Peyer's patch (tissue), 4 donors: ENCODE measurements at regions not wholly inside any gene's neighbourhood (a gene's known extent, or its start where the extent isn't known, plus 50 kb on each side); places are given as distances from the start of the nearest gene placed in this dataset.

Source experiments
- POLR2A ChIP-seq, 2 donors: fragments of 450-650 bp; IDR thresholded peaks; one replicate each; pipeline ENCODE4 v1.5.1; 2017; ENCODE audit warnings: antibody characterized with exemption in 2 of 2, mild to moderate bottlenecking in 2 of 2, moderate library complexity in 2 of 2
- TF ChIP-seq, protein P1 (sequence below), 6 experiments: fragments of 450-650 bp in 4 of 6; fragments of 200-600 bp in 2 of 6; sonication (generic) in 1 of 6; IDR thresholded peaks; one replicate each; pipeline ENCODE4 v1.5.1; 2017 to 2019; ENCODE audit warnings: antibody characterized with exemption in 6 of 6, mild to moderate bottlenecking in 3 of 6, moderate library complexity in 1 of 6

- TF ChIP-seq, protein P1, sequence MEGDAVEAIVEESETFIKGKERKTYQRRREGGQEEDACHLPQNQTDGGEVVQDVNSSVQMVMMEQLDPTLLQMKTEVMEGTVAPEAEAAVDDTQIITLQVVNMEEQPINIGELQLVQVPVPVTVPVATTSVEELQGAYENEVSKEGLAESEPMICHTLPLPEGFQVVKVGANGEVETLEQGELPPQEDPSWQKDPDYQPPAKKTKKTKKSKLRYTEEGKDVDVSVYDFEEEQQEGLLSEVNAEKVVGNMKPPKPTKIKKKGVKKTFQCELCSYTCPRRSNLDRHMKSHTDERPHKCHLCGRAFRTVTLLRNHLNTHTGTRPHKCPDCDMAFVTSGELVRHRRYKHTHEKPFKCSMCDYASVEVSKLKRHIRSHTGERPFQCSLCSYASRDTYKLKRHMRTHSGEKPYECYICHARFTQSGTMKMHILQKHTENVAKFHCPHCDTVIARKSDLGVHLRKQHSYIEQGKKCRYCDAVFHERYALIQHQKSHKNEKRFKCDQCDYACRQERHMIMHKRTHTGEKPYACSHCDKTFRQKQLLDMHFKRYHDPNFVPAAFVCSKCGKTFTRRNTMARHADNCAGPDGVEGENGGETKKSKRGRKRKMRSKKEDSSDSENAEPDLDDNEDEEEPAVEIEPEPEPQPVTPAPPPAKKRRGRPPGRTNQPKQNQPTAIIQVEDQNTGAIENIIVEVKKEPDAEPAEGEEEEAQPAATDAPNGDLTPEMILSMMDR (IDR thresholded peaks at IDR 0.05): no peak
- TF ChIP-seq POLR2A (IDR thresholded peaks at IDR 0.05): no peak
Observed at GRCh38 chr12:3352230-3352629, 138.8 kb upstream of the PRMT8 start.
